Heart right ventricle (tissue), 16 donors: ENCODE measurements at regions not wholly inside any gene's neighbourhood (a gene's known extent, or its start where the extent isn't known, plus 50 kb on each side); places are given as distances from the start of the nearest gene placed in this dataset.

Experiments
- ATAC-seq, 8 donors: fragments of 200-7000 bp; cut with Tn5 transposase; one replicate each; pipeline ENCODE4 v1.9.1; 2020; ENCODE audit warnings: mild to moderate bottlenecking in 8 of 8, moderate library complexity in 8 of 8, moderate number of reproducible peaks in 1 of 8
- DNase-seq, 2 donors: peaks; one replicate each; pipeline ENCODE4 v3.0.0-alpha.2; 2020
- H3K27ac ChIP-seq, 10 donors: fragments of 200-600 bp; sonication (generic) in 2 of 10; one replicate each; pipeline versions ENCODE4 v1.5.0 to v1.8.0; 2020 to 2022; ENCODE audit warnings: mild to moderate bottlenecking in 3 of 10
- H3K27me3 ChIP-seq, 7 donors: fragments of 200-600 bp; one replicate each; pipeline ENCODE4 v1.8.0; 2021 to 2022; ENCODE audit warnings: mild to moderate bottlenecking in 2 of 7
- H3K36me3 ChIP-seq, 9 donors: fragments of 200-600 bp; sonication (generic) in 1 of 9; one replicate each; pipeline versions ENCODE4 v1.5.0 to v1.8.0; 2020 to 2022; ENCODE audit warnings: mild to moderate bottlenecking in 2 of 9
- H3K4me1 ChIP-seq, 9 donors: fragments of 200-600 bp; sonication (generic) in 1 of 9; one replicate each; pipeline versions ENCODE4 v1.5.0 to v1.8.0; 2020 to 2022; ENCODE audit warnings: mild to moderate bottlenecking in 4 of 9
- H3K4me3 ChIP-seq, 10 donors: fragments of 200-600 bp; sonication (generic) in 2 of 10; one replicate each; pipeline versions ENCODE4 v1.5.0 to v1.8.0; 2020 to 2022; ENCODE audit warnings: mild to moderate bottlenecking in 7 of 10, moderate library complexity in 2 of 10
- H3K9me3 ChIP-seq, 11 donors: fragments of 200-600 bp in 10 of 11; sonication (generic) in 2 of 11; one replicate each; pipeline versions ENCODE4 v1.5.0 to v1.8.0; 2013 to 2022; ENCODE audit warnings: mild to moderate bottlenecking in 2 of 11, control low read depth in 1 of 11, moderate library complexity in 1 of 11
- CTCF ChIP-seq, 9 donors: fragments of 200-600 bp; sonication (generic) in 2 of 9; IDR thresholded peaks; one replicate each; pipeline versions ENCODE4 v1.5.0 to v1.8.0; 2021 to 2022; ENCODE audit warnings: antibody characterized with exemption in 9 of 9, mild to moderate bottlenecking in 5 of 9, moderate library complexity in 1 of 9
- WGBS, 2 donors: extraction: QIAGEN DNeasy Blood & Tissue Kit; methylation state at CpG; one replicate each; pipeline ENCODE4 v1.1.7; 2013; ENCODE audit warnings: inconsistent platforms in 1 of 2; 5-methylcytosine and 5-hydroxymethylcytosine counted together
- intact Hi-C, 10 donors: fragments of 100-400 bp; cut with DNase I; formaldehyde crosslinking; loops; one replicate each; pipeline versions ENCODE4 v1.11.1 to v1.14.2; 2022
- donor health status: Arrhythmogenic right ventricular cardiomyopathy.
- donor health status: ischemic (EF 13 %, LVEDD 7.1; RV severe dilation, severe dysfunction).
- donor health status: healthy with polysubstance abuse.
- donor health status: DM: no; HTN: yes; CAD: no.
- donor health status: DM: no; HTN: no; CAD: no.
- donor health status: ischemic (EF 25% LVEDD 6.9; RV normal size, moderate dysfunction).
- donor health status: ischemic (EF 25% LVEDD 5.7; RV mildly dilated, moderate dysfunction).
- donor health status: healthy.
- donor health status: DM: yes; HTN: yes; CAD: no.
- donor health status: Ischemic cardiomyopathy.
- donor health status: ischemic (EF 35%, LVEDD 5.7; RV mildly dilated, moderate dysfunction).
- donor health status: nonischemic (EF 11% LVEDD 7.7; RV severe dilation, severe dysfunction).
- donor health status: DM: yes; HTN: yes; CAD: no.
- donor health status: PGD.
- donor health status: ischemic (EF 29% LVEDD 5.4; RV normal size, mild dysfunction).
- donor health status: nonischemic (EF 23%, LVEDD 6.1; RV moderate dilation, normal function).

- Histone ChIP-seq H3K36me3 (no peaks in the 10 kb centered on the region), H3K4me3 (no peak overlapping the region), H3K27ac (no peak overlapping the region), H3K4me1 (peaks cover 0 to 13% (median 5%) of the 10 kb centered on the region in 9 donors), H3K27me3 (no peaks in the 10 kb centered on the region), H3K9me3 (no peaks in the 10 kb centered on the region)
- no peak for TF ChIP-seq CTCF (IDR thresholded peaks at IDR 0.05)
- DNase-seq (no peak), ATAC-seq (no peak)
- intact Hi-C loops = no loop called here
- WGBS, 2 donors = 89 to 94% methylated on average over 2 of the region's 2 CpGs
These were observed 145.9 kb upstream of the DUSP10 start for GRCh38 chr1:221887758-221888157.

GRCh38 chr1:221887415-221887746 is 145.5 kb upstream of the DUSP10 start:
- Histone ChIP-seq H3K4me3 (no peak overlapping the region), H3K27ac (no peak overlapping the region), H3K27me3 (no peaks in the 10 kb centered on the region), H3K4me1 (peaks cover 0 to 13% (median 5%) of the 10 kb centered on the region in 9 donors), H3K36me3 (no peaks in the 10 kb centered on the region), H3K9me3 (no peaks in the 10 kb centered on the region)
- intact Hi-C loops = no loop called here
- TF ChIP-seq CTCF (IDR thresholded peaks at IDR 0.05) = no peak
- no peak for DNase-seq
- ATAC-seq = no peak
- WGBS, 2 donors = 90% methylated on average over 3 of the region's 3 CpGs

GRCh38 chr1:221886743-221887414 is 145.0 kb upstream of the DUSP10 start:
- Histone ChIP-seq H3K36me3 (no peaks in the 10 kb centered on the region), H3K4me1 (peaks cover 0 to 12% (median 3%) of the 10 kb centered on the region in 9 donors), H3K27me3 (no peaks in the 10 kb centered on the region), H3K9me3 (no peaks in the 10 kb centered on the region), H3K4me3 (no peak overlapping the region), H3K27ac (no peak overlapping the region)
- DNase-seq (peak; percentile 45 to 50), ATAC-seq (peak; percentile 80 to 99 (median 96))
- TF ChIP-seq CTCF (IDR thresholded peaks at IDR 0.05) = no peak
- intact Hi-C loops = no loop called here
- 30% methylated on average over 7 of the region's 7 CpGs for WGBS, 2 donors

- DNase-seq (no peak), ATAC-seq (no peak)
- no peak for TF ChIP-seq CTCF (IDR thresholded peaks at IDR 0.05)
- no peaks in the 10 kb centered on the region for H3K27me3 ChIP-seq
- intact Hi-C loops = no loop called here
- WGBS, 2 donors = 97 to 98% methylated on average over 2 of the region's 2 CpGs
- H3K9me3 ChIP-seq = no peaks in the 10 kb centered on the region
- peaks cover 0 to 11% (median 0%) of the 10 kb centered on the region in 9 donors for H3K4me1 ChIP-seq
- H3K4me3 ChIP-seq = no peak overlapping the region
- H3K27ac ChIP-seq = no peak overlapping the region
- H3K36me3 ChIP-seq = no peaks in the 10 kb centered on the region
These were observed 144.4 kb upstream of the DUSP10 start for GRCh38 chr1:221886311-221886710.
